ENCODE measurements at regions not wholly inside any gene's neighbourhood (a gene's known extent, or its start where the extent isn't known, plus 50 kb on each side); places are given as distances from the start of the nearest gene placed in this dataset.

DNA sequence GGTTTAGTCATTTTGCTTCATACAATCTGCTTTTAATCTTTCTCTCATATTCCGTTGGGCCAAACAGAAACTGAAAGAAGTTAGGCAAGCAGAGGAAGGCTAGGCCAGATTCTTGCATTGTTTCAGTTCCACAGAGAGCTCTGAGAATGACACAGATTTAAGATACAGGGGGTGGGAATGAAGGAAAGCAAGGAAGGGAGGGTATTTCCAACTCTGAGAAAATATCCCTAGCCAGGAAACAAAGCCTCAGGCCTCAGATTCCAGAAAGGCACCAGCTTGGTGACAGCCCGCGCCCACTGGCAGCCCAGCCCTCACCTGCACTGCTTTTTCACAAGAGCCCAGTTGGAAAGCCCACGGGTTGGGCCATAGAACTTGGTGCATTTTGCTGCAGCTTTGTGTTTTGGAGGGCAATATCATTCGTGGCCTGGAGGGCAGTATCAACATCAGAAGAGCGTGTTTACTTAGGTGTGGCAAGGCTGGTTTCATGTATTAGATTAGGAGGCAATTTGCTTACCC lies 63.5 kb downstream of the ENC1 start:
- no peak for DNase-seq

GRCh38 chr5:74575741-74576538 lies 64.6 kb downstream of the ENC1 start:
- no peak for DNase-seq

DNA sequence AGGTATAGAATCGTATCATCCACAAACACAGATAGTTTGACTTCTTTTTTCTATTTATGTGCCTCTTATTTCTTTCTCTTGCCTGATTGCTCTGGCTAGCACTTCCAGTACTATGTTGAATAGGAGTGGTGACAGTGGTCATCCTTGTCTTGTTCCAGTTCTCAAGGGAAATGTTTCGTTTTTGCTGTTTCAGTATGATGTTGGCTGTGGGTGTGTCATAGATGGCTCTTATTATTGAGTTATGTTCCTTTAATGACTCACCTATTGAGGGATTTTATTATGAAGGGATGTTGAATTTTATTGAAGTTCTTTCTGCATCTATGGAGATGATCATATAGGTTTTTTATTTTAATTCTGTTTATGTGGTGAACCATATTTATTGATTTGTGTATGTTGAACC lies 70.3 kb downstream of the ENC1 start:
- DNase-seq = no peak

- DNase-seq = no peak
These were observed 73.0 kb downstream of the ENC1 start for GRCh38 chr5:74567411-74567995.

DNA sequence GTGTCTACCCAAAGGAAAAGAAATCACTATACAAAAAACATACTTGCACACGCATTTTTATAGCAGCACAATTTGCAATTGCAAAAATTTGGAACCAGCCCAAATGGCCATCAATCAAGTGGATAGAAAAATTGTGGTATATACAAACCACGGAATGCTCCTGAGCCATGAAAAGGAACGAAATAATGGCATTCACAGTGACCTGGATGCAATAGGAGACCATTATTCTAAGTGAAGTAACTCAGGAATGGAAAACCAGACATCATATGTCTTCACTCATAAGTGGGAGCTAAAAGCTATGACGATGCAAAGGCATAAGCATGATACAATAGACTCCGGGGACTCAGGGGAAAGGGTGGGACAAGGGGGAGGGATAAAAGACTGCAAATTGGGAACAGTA lies 78.4 kb downstream of the ENC1 start:
- DNase-seq = no peak

DNA sequence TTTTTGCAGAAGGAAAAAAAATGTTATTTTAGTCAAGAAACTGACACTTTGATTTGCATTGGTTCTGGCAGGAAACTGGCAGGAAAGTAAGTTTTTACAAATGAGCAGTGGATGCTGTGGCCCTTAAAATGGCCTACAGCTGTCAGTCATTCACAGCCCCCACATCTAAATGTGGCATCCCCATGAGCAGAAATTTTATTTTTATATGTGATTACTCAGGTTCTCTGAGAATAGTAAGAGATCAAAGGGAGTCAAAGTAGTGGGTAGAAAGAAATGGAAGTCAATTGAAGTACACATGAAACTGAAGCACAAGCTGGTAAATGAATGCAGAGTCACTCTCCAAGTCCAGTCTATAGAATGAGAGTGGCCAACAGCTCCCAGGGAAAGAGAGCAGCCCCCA lies 80.3 kb downstream of the ENC1 start:
- no peak for DNase-seq

DNA sequence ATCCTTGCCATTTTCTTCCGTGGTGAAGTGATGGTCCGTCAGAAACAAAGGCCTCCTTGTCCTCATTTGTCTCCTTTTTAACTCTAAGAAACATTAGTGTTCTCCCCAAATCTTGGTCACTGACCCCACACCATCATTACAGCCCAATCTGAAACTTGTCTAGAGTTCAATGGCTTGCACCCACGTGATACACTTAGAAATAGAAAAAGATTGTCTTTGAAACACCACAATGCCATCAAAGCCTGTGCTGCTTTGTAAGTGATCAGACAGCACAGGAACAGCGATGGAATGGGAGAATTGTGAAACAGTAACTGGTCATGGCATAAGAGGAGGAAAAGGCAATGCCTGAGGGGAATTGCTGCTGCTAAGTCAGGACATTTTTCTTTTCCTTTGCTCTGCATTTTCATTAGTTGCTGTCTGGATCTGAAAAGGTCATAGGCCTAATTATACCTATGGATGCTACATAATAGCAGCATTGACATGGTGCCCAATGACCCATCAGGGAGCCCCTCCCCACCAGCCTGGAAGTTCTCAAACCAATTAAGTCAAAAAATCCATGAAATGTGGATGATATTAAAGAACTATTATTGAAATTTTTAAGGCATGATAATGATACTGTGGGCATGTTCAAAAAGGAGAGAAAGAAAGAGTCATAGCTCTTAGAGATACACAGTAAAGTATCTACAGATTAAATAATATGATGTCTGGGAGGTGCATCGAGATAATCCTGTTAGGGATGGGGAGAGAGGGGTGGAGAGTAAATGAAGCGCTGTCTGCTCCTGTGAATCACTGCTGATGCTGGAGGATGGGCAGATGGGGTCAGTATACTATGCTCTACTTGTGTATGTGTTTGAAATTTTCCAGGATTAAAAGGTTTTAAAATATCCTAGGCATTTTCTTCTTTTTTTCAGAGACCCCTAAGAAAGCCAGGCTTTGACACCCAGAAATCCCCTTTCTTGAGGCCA lies 83.6 kb downstream of the ENC1 start:
- DNase-seq = no peak

DNA sequence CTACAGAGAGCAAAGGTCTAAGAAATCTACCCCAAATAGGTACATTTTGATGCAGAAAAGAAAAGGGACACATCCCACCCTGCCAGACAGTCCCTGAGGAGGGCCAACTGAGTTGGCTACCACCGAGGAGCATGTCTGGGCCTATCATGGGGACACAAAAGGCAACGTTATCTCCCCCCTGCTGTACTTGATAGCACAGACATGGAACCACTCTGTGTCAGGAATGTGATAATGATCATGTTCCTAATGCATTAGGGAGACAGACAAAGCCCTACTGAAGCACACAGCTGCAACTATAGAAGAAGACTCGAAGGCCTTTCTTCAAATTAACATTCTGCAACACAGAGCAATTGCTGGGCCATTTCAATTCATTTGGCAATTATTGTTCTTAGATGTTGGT lies 84.5 kb downstream of the ENC1 start:
- DNase-seq = no peak

GRCh38 chr5:74552101-74552500 lies 88.4 kb downstream of the ENC1 start:
- no peak for DNase-seq

DNA sequence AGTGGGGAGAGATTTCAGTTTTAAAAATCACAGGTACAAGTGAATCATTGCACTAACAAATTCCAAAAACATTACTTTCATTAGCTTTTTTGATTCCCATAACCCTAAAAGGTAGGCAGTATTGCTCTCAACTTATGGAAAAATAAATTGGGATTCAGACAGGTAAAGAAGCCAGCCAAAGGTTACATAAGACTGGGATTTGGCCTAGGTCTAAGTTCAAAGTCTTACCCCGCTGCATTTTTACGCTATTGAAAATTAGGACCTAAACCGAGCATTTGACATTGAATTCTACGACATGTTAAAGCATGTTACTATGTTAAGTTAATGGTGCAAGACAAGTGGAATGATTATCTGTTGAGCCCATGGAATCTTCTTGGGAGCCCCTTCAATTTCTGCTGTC lies 89.6 kb downstream of the ENC1 start:
- DNase-seq = no peak

DNA sequence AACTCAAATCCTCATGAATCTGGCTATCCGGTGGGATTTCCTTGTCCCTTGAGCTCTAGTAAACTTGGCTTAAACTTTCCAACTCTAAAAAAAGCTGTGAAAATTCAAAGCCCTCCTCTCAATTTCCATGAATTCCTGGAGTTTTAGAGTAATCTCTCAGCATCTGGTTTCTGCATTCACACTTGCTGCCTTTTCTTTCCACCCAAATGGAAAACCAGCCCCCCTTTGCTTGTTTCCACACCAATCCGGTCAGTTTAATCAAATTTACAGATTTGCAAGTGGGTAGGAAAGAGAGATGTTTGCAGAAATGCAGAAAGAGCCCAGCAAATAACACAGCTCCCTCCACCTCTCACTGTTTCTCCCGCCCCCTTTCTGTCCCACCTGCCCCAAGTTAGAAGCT lies 91.1 kb downstream of the ENC1 start:
- no peak for DNase-seq

GRCh38 chr5:74546796-74547195 lies 93.7 kb downstream of the ENC1 start:
- no peak for DNase-seq

- no peak for DNase-seq
These were observed 95.7 kb downstream of the ENC1 start for GRCh38 chr5:74544811-74545210.

DNA sequence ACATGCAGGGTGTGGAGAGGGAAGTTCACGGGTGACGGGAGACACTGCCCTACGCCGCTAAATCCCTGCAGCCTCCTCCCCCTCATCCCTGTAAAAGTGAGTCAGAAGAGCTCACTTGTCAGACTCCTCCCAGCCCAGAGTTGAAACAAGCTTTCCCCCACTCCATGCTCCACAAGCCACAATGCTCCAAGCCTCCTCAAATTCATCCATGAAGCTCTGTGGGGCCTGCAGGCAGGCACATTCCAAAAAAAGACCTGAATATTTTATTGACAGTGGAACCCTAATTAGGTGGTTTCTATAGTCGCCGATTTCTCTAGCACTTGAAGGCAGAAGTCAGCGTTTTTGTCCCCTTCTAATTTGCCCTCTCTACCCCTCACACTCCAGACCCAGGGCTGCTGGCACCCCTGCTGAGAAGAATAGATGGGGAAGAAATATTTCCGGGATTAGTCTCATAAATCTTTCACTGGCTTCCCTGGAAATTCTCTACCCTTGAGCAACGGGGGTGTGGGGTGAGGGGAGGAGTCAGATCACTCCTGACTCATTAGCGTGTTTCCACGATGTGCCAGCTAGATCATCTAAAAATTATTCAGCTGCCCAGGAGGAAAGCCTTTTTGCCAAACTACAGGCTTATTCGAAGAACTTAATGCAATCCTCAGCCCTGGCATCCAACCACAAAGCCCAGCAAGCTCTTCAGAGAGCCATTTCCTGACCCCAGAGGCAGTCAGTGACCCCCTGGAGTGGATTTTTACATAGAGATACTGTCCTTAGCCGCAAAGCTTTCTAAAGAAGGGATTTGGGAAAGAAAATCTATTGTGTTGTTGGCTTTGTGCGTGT lies 97.1 kb downstream of the ENC1 start:
- DNase-seq = no peak

DNA sequence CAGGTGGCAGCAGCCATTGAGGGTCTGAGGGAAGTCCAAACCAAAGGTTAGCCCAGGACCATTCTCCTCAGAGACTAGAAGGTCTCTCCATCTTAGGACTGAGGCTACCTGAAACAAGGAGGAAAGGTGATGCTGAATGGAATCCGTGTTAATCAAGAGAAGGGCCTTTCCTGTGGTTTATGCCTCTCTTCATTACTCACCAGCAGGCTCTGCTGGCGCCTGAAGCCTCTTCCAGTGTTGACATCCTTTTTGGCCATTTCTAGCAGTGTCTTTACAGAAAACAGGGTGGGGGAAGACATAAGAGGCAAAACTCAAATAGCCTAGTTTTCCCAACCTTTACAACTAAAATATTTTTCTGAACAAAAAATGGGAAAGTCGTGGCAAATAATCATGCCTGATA lies 98.0 kb downstream of the ENC1 start:
- DNase-seq = no peak

DNA sequence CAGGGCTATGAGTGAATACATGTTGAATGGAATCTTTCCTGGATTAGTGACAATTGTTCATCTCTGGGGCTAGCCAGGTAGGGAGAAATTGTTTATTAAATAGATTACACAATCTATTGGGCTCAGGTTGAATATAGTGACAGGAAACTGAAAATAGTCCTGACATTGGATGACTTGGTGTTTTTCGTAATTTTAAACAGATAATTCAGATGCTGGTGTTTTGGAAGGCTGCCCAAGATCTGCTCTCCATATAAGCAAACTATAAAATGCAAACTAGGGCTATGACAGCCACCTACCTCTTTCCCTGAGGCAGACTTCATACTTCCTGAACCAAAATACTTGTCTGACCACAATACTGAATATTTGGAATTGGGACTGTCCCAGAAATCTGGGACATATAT lies 99.1 kb downstream of the ENC1 start:
- no peak for DNase-seq

DNA sequence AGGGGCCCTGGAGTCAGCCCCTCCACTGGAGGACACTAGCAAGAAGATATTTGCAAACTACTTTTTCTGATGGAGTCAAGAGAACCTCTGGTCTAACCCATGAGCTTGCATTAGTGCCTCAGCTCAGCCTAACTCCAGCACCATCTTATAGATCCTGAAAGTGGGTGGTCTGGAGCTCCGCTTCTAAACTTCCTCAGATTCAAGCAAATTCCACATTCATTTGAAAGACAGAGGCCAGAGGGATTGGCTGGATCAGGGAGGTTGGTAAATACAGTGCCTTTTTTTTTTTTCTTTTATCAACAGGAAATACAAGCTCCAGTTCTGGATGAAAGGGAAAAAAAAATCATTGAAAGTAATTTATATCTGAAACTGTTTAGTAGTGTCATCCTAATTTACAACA lies 99.9 kb downstream of the ENC1 start:
- DNase-seq = no peak

DNA sequence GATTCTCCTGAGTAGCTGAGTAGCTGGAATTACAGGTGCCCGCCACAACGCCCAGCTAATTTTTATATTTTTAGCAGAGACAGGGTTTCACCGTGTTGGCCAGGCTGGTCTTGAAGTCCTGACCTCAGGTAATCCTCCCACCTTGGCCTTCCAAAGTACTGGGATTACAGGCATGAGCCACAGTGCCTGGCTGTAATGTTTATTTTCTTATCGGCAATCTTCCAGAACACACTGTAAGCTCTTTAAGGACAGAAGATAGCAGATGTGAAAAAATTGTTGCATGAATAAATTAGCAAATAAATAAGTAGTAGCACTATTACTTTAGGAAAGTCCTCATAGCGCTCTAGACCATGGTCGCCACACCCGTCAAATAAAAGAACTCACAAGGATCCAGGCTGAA lies 100.5 kb downstream of the ENC1 start:
- no peak for DNase-seq

DNA sequence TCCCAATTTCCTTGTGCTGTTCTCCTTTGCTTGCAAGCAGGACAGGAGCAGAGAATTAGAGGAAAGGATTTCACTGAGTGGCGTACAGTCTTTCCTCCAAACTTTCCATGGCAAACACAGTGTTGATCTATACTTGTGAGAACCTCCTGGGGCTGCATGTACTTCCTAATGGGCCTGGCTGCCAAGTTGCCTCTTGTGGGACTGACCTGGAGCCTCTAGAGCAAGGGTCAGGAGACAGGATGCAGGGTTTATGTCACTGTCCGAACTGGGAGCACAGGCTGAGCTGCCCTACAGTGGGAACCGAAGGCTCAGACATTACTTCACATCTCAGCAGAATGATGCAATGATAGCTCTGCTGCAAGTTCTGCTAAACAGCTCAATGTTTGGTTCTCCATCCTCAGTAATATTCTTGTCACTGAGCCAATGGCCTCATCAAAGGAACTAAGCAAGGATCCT lies 102.3 kb downstream of the ENC1 start:
- DNase-seq = no peak

GRCh38 chr5:74536658-74537057 lies 103.9 kb downstream of the ENC1 start:
- no peak for DNase-seq

- DNase-seq = no peak
These were observed 104.6 kb downstream of the ENC1 start for GRCh38 chr5:74535926-74536325.

GRCh38 chr5:74534397-74535129 lies 106.0 kb downstream of the ENC1 start:
- DNase-seq = no peak

Measured in activated effector memory CD4-positive, alpha-beta T cell treated with Interleukin-2 at 50 U/mL for 16 hours (primary cell).